ENCODE measurements at regions not wholly inside any gene's neighbourhood (a gene's known extent, or its start where the extent isn't known, plus 50 kb on each side); places are given as distances from the start of the nearest gene placed in this dataset.

DNA sequence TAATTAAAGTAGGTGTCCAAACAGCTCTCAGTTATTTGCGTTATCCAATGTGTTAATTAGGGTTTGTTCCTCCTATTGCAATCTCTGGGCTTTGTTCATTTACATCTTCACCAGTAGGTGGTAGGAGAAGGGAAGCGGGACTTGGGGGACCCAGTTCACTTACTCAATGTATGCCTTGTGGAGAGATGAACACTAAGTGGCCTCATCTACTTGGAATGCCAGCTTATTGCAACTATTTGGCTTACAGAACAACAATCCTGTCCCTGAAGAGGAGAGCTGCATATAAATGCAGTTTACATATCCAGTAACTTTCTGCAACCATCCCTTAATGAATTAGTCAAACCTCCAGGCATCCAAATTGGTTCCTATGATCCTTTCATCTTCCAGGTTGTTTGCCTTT, 417.1 kb upstream of the CCDC196 start:
- ChIA-PET POLR2A (no interaction called here), CTCF (interaction anchor here (1.1 to 3.0 kb wide), 4 partner anchors 9 to 905 kb away, joined by 3 to 15 read pairs (median 4); no protein-coding TSS in a partner anchor)
- no peak for DNase-seq (ENCODE audit: extremely low spot score)
- TF ChIP-seq, protein P1, sequence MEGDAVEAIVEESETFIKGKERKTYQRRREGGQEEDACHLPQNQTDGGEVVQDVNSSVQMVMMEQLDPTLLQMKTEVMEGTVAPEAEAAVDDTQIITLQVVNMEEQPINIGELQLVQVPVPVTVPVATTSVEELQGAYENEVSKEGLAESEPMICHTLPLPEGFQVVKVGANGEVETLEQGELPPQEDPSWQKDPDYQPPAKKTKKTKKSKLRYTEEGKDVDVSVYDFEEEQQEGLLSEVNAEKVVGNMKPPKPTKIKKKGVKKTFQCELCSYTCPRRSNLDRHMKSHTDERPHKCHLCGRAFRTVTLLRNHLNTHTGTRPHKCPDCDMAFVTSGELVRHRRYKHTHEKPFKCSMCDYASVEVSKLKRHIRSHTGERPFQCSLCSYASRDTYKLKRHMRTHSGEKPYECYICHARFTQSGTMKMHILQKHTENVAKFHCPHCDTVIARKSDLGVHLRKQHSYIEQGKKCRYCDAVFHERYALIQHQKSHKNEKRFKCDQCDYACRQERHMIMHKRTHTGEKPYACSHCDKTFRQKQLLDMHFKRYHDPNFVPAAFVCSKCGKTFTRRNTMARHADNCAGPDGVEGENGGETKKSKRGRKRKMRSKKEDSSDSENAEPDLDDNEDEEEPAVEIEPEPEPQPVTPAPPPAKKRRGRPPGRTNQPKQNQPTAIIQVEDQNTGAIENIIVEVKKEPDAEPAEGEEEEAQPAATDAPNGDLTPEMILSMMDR (IDR thresholded peaks at IDR 0.05; ENCODE audit: control extremely low read depth, extremely low read depth, low read depth, missing control alignments) = no peak

GRCh38 chr14:66069830-66070541, 416.2 kb upstream of the CCDC196 start:
- TF ChIP-seq, protein P1 (IDR thresholded peaks at IDR 0.05; ENCODE audit: control extremely low read depth, extremely low read depth, low read depth, missing control alignments) = no peak
- no peak for DNase-seq (ENCODE audit: extremely low spot score)
- POLR2A ChIA-PET = no interaction called here
- CTCF ChIA-PET = interaction anchor here (0.7 to 3.0 kb wide), 11 partner anchors 10 to 908 kb away, joined by 3 to 19 read pairs (median 4); no protein-coding TSS in a partner anchor

DNA sequence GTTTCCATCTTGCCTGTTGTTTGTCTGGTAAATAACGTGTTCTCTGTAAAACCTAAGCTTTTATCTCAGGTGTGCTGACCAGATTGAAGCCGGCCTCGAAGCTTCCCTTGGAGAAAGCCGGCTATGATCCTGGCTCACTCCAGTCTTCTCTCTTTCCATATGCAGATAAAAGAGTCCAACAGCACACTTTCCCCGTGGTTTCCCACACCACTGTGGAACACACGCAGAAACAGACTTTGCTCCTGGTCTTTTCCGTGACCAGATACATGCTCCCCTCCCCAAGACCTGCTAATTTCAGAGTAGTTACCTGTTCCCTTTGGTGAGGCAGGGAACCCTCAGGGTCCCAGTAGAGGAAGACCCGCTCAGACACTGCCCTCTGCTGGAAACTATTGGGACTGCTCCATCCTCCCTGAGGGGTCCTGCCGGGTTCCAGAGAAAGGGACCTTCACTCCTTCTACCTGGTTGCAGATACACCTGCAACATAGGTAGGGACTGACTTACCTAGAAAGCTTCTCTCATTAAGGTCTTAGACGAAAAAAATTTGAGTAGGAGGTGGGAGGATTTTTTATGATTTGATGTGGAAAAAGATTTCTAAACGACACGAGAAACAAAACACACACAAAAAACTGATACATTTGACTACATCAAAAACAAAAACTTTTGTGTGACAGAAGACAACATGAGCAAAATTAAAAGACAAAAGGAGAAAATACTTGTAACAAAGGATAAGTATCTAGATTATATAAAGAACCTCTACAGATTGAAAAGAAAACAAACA, 415.4 kb upstream of the CCDC196 start:
- TF ChIP-seq, protein P1 (IDR thresholded peaks at IDR 0.05; ENCODE audit: control extremely low read depth, extremely low read depth, low read depth, missing control alignments) = peak; percentile 81
- POLR2A ChIA-PET = no interaction called here
- CTCF ChIA-PET = interaction anchor here (0.7 to 3.0 kb wide), 13 partner anchors 11 to 909 kb away, joined by 3 to 19 read pairs (median 4); no protein-coding TSS in a partner anchor
- DNase-seq (ENCODE audit: extremely low spot score) = peak; percentile 64

DNA sequence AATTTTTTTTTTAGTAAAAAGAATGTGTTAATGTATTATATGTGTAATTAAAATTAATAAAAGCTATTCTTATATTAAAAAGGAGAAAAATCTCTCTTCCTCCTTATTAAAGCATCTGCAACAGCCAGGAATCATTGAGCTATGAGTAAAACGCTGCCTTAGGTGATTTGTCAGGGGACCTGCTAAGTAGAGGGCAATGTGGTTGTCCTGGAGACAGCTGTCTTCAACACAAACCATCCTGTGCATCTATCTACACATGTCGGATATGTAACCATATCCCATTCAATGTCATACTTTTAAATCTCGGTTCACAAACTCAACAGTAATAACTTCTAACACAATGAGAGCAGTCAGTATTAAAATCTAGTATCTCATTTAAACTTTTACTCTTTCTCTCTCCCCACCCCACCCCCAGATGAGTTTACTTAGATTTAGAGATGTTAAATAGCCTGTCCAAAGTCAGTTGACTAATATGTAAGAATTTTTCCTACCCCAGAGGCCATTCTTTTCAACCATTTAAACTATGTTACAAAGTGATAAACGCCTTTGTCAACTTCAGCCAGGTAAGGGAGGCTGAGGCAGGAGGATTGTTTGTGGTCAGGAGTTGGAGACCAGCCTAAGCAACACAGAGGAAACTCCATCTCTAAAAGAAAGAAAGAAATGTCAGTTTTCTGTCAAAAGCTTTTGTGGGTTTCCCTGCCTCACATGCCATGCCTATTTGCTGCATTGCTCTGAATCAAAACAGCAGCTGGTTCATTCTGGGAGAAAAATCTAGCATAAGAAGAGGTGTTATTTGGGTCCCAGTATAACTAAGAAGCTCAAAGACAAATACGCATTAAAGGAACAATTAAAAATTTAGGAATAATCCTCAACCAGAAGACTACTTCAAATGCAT, 413.7 kb upstream of the CCDC196 start:
- DNase-seq (ENCODE audit: extremely low spot score) = no peak
- TF ChIP-seq, protein P1 (IDR thresholded peaks at IDR 0.05; ENCODE audit: control extremely low read depth, extremely low read depth, low read depth, missing control alignments) = no peak
- ChIA-PET CTCF (interaction anchor here (1.0 to 2.8 kb wide), 5 partner anchors 12 to 907 kb away, joined by 3 to 19 read pairs (median 5); no protein-coding TSS in a partner anchor), POLR2A (no interaction called here)

DNA sequence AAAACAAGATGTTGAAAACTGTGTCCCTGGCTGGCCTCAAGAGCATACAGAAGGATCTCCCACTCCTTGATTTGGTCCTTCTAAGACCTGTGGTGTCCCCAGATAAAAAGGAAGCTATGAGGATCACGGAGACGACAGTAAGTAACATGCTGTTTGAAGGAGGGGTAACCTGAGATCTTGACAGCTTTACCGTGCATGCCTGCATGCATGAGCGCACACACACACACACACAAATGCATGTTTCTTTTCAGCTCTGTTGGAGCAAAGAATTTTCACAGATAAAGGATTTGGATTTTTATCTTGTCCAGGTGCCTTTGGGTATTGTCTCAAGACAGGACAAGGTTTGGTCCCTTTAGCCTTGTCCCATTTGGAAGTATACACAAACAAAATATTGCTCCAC, 411.6 kb upstream of the CCDC196 start:
- ChIA-PET POLR2A (no interaction called here), CTCF (no interaction called here)
- TF ChIP-seq, protein P1 (IDR thresholded peaks at IDR 0.05; ENCODE audit: control extremely low read depth, extremely low read depth, low read depth, missing control alignments) = no peak
- no peak for DNase-seq (ENCODE audit: extremely low spot score)

DNA sequence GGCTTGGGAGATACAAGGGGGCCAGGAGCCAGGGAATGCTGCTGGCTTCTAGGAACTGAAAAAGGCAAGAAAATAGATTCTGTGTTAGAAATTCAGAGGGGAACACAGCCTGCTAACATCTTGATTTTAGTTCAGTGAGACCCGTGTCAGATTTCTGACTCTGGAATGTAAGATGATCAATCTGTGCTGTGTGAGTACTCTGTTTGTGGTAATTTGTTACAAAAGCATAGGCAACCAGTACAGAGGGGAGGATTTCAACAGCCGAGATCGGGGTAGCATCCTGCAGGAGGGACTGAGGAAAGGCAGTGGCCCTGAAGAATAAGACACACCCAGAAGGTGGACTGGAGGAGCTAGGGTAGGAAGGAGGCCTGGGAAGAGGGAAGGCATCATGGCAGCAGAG, 410.0 kb upstream of the CCDC196 start:
- POLR2A ChIA-PET = no interaction called here

More for the DNA sequence above, 410.0 kb upstream of the CCDC196 start:
- TF ChIP-seq, protein P1 (IDR thresholded peaks at IDR 0.05; ENCODE audit: control extremely low read depth, extremely low read depth, low read depth, missing control alignments) = no peak
- DNase-seq (ENCODE audit: extremely low spot score) = no peak
- CTCF ChIA-PET = no interaction called here
